NCI-H446 treated with DMSO at 0.1 percent for 48 hours (cell line): ENCODE measurements at regions not wholly inside any gene's neighbourhood (a gene's known extent, or its start where the extent isn't known, plus 50 kb on each side); places are given as distances from the start of the nearest gene placed in this dataset.
"Not testable (repeated sequence)": the region's sequence is repeated elsewhere in the genome, so short reads cannot be mapped to it uniquely, and the experiment has no call there.

Experiments
- DNase-seq: peaks from one replicate; lab custom pipeline; 2025; lab: John Stamatoyannopoulos, UW

DNA sequence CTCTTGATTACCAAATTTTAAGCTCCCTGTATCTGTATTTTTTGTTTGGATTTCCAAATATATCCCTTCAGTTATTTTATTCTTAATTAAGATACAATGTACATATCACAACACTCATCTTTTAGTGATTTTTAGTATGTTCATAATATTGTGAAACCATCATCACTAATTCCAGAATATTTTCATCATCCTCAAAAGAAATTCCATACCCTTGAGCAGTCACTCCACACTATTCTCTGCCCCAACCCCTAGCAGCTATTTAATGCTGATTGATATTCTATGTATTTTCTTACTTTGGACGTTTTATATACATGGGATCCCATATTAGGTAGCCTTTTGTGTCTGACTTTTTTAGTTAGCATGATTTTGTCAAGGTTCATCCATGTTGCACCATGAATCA lies 127.4 kb upstream of the SLC8A1 start:
- DNase-seq: no peak

- DNase-seq: no peak
These were observed 132.5 kb upstream of the SLC8A1 start for GRCh38 chr2:40584432-40584831.

- DNase-seq: no peak
These were observed 139.9 kb upstream of the SLC8A1 start for GRCh38 chr2:40591774-40592173.

DNA sequence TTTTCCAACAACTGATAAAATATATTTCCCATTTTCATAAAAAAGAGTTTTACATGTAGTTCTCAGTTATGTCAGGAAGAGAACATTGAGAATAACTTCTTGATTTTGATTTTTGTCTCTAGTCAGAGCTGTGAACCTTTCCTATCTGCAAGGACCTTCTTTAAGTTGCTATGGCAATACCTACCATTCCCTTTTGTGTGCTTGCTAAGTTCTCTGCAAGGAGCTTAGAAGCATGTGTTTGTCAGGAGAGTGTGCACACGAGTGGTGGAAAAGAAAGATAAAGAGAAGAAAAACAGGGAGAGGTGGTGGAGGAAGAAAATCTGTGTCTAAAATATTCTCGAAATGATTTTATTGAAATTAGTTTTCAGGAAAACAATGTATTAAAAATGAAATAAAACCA lies 140.3 kb upstream of the SLC8A1 start:
- no peak for DNase-seq

- DNase-seq: no peak
These were observed 155.0 kb upstream of the SLC8A1 start for GRCh38 chr2:40606862-40607261.

GRCh38 chr2:40611196-40611595 lies 159.3 kb upstream of the SLC8A1 start:
- no peak for DNase-seq

GRCh38 chr2:40625849-40626248 lies 174.0 kb upstream of the SLC8A1 start:
- no peak for DNase-seq

- no peak for DNase-seq
These were observed 176.7 kb upstream of the SLC8A1 start for GRCh38 chr2:40628556-40628955.

- DNase-seq: no peak
These were observed 178.0 kb upstream of the SLC8A1 start for GRCh38 chr2:40629768-40630434.

GRCh38 chr2:40639320-40639719 lies 187.4 kb upstream of the SLC8A1 start:
- DNase-seq: no peak

GRCh38 chr2:40642237-40642636 lies 190.3 kb upstream of the SLC8A1 start:
- no peak for DNase-seq

DNA sequence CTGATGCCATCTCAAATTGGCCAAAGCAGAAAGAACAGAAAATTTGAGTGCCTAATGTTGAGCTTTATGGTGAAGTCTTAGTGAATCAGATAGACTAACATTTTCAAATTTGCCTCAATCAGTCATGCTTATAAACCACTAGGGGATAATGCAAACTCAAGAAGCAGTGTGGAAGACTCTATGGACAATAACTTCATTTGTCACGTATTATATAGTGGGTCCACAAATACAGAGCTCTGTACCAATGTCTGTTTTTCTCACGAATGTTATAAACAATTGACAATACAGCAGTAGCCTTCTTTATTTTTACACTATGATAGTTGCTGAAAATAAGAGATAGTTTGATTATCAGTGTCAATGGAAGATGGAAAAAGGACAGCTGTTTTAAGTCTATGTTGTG lies 190.8 kb upstream of the SLC8A1 start:
- no peak for DNase-seq

DNA sequence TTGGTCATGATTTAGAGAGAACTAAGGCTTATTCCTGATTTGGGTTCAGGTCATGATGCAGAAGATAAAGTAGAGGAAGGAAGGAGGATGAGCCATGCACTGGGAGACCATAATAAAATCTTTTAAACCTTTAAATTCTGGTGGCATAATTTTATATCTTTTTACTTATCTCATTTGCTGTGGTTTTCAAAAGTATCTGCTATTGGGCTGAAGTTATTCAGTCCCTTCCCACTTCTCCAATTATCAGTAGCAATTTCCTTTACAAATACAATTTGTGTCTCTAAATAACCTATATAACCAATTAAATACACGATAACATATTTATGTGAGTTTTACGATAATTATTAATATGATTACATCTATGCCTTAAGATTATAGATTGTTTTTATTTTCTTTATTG lies 194.8 kb upstream of the SLC8A1 start:
- DNase-seq: no peak

- DNase-seq: no peak
These were observed 200.3 kb upstream of the SLC8A1 start for GRCh38 chr2:40652155-40652554.

- no peak for DNase-seq
These were observed 201.9 kb upstream of the SLC8A1 start for GRCh38 chr2:40653829-40654228.

DNA sequence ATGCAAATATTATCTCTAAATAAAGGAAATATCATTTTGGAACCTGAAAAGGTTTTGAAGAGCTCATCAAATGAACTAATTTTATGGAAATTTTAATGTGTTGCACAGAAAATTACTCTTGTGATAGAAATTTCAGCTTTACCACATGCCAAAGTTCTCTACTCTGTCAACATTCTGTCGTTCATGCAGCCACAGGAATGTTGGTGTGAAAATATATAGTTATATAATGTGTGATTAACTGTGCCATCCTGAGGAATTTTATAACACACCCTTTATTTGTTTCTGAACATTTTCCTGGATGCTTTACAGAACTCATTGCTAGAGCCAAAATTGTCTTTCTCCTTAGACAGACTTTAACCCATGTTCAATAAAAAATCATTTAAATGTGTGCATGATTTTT lies 202.5 kb upstream of the SLC8A1 start:
- no peak for DNase-seq

GRCh38 chr2:40658941-40659340 lies 207.1 kb upstream of the SLC8A1 start:
- no peak for DNase-seq

GRCh38 chr2:40665493-40666232 lies 213.8 kb upstream of the SLC8A1 start:
- no peak for DNase-seq

DNA sequence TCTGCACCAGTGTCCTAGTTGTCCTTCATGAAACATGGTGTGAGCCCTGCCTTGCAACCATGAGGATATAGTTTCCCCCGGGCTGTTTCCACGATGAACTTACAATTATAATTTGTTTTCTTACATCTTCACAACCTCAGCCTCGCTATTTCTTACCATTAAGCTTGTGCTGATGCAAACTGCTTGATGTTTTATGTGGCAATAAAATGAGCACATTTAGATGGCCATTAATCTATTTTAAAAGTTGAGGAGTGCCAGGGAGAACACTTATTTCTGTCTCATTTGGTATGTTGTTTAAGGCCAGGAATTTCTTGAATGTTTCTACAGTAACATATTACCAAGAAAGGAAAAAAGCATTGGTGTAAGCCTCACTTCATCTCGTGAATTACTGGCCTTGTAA lies 214.5 kb upstream of the SLC8A1 start:
- DNase-seq: no peak

- no peak for DNase-seq
These were observed 216.5 kb upstream of the SLC8A1 start for GRCh38 chr2:40668425-40668824.

GRCh38 chr2:40676134-40676790 lies 224.4 kb upstream of the SLC8A1 start:
- DNase-seq: not testable (repeated sequence)

DNA sequence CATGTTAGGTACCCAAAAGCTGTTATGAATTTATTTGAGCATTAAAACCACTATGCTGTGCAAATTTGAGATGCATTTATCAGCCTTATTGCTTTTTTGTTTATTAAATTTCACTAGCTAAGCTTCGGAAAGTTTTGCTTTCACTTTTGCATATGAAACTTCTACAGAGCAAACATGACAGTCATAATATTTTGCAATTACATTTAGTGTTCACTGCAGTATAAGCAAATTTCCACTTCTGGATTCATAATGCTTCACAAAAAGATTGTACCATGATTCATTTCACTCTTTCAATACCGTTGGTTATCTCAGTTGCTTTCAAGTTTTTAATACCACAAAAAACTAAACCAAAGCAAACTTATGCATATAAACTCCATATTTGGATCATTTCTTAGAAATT lies 228.7 kb upstream of the SLC8A1 start:
- DNase-seq: no peak

DNA sequence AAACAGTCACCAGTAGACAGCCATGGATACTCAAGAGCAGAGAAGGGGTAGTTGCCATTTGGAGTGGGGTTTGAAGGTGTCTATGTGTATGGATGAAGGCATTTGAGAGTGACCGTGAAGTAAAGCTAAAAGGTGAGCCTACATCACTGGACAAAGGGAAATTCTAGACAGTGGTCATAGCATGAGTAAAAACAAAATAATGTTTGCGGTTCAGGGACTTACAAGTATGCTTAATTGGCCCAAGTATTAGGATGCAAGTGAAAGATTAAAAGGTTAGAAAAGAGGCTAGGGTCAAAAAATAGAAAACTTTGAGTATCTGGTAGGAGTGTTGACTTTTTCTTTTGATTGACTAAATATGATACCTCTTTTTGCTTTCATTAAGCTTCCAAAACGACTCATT lies 238.1 kb upstream of the SLC8A1 start:
- DNase-seq: no peak
